ENCODE measurements at regions not wholly inside any gene's neighbourhood (a gene's known extent, or its start where the extent isn't known, plus 50 kb on each side); places are given as distances from the start of the nearest gene placed in this dataset.
A peak's percentile ranks its signal among the peaks of the same experiment; 100 is the strongest.

DNA sequence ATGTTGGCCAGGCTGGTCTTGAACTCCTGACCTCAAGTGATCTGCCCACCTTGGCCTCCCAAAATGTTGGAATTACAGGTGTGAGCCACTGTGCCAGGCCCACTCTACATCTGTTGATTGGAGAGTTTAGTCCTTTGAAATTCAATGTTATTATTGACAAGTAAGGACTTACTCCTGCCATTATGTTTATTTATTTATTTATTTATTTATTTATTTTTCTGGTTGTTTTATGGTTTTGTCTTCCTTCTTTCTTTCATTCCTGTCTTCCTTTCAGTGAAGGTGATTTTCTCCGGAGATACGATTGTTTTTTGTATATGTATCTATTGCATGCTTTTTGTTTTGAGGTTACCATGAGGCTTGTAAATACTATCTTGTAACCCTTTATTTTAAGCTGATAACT lies 602.6 kb downstream of the EPM2A start:
- H3K36me3 Mint-ChIP-seq (ENCODE audit: low read depth, unreplicated experiment) = no peaks in the 10 kb centered on the region
- no peak overlapping the region for H3K4me3 Mint-ChIP-seq (ENCODE audit: unreplicated experiment)
- no peaks in the 10 kb centered on the region for H3K9me3 Mint-ChIP-seq (ENCODE audit: unreplicated experiment)
- TF ChIP-seq, protein P1, sequence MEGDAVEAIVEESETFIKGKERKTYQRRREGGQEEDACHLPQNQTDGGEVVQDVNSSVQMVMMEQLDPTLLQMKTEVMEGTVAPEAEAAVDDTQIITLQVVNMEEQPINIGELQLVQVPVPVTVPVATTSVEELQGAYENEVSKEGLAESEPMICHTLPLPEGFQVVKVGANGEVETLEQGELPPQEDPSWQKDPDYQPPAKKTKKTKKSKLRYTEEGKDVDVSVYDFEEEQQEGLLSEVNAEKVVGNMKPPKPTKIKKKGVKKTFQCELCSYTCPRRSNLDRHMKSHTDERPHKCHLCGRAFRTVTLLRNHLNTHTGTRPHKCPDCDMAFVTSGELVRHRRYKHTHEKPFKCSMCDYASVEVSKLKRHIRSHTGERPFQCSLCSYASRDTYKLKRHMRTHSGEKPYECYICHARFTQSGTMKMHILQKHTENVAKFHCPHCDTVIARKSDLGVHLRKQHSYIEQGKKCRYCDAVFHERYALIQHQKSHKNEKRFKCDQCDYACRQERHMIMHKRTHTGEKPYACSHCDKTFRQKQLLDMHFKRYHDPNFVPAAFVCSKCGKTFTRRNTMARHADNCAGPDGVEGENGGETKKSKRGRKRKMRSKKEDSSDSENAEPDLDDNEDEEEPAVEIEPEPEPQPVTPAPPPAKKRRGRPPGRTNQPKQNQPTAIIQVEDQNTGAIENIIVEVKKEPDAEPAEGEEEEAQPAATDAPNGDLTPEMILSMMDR (IDR thresholded peaks at IDR 0.05; ENCODE audit: unreplicated experiment) = no peak
- no peak overlapping the region for H3K27ac Mint-ChIP-seq (ENCODE audit: unreplicated experiment)
- no peaks in the 10 kb centered on the region for H3K4me1 Mint-ChIP-seq (ENCODE audit: unreplicated experiment)
- DNase-seq (ENCODE audit: low spot score) = no peak
- H3K27me3 Mint-ChIP-seq (ENCODE audit: unreplicated experiment) = no peaks in the 10 kb centered on the region

DNA sequence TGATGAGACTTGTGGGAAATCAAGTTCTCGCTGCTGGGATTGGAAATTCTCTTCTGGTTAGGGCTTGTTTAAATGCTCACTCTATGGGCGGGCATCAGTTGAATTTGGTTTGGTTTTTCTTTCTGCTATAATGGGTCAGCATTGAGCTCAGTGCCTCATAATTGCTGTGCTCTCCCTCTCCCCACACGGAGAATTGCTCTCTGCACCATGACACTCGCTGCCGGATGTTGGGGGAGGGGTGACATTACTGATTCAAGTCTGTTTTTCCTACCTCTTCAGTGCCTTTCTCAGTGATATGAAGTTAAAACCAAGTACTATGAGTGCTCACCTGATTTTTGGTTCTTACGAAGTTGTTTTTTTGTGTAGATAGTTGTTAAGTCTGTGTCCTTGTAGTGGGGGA lies 599.6 kb downstream of the EPM2A start:
- Mint-ChIP-seq H3K4me3 (ENCODE audit: unreplicated experiment) (no peak overlapping the region), H3K36me3 (ENCODE audit: low read depth, unreplicated experiment) (no peaks in the 10 kb centered on the region), H3K4me1 (ENCODE audit: unreplicated experiment) (peaks cover 5% of the 10 kb centered on the region), H3K27me3 (ENCODE audit: unreplicated experiment) (peaks cover 3% of the 10 kb centered on the region), H3K9me3 (ENCODE audit: unreplicated experiment) (no peaks in the 10 kb centered on the region), H3K27ac (ENCODE audit: unreplicated experiment) (no peak overlapping the region)
- TF ChIP-seq, protein P1 (IDR thresholded peaks at IDR 0.05; ENCODE audit: unreplicated experiment) = no peak
- no peak for DNase-seq (ENCODE audit: low spot score)

DNA sequence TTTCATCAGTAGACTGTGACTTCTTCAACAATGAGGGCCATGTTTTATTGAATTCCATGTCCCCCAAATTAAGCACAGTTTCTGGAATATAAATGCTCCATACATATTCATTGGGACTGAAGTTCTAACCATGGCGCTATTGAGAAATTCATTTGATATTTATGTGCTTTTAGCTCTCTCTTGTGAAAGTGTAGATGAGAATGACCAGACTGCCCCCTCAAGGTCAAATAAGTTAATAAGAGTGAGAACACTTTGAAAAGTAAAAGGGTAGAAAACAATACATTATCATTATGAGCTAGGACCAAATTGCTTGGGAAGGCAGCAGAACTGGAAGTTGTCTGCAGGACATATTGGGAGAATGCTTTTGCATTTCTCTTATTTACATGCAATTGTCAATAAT lies 597.9 kb downstream of the EPM2A start:
- TF ChIP-seq, protein P1 (IDR thresholded peaks at IDR 0.05; ENCODE audit: unreplicated experiment) = no peak
- no peak overlapping the region for H3K27ac Mint-ChIP-seq (ENCODE audit: unreplicated experiment)
- peaks cover 5% of the 10 kb centered on the region for H3K4me1 Mint-ChIP-seq (ENCODE audit: unreplicated experiment)
- no peaks in the 10 kb centered on the region for H3K36me3 Mint-ChIP-seq (ENCODE audit: low read depth, unreplicated experiment)
- DNase-seq (ENCODE audit: low spot score) = no peak
- H3K9me3 Mint-ChIP-seq (ENCODE audit: unreplicated experiment) = no peaks in the 10 kb centered on the region
- H3K27me3 Mint-ChIP-seq (ENCODE audit: unreplicated experiment) = peaks cover 3% of the 10 kb centered on the region
- H3K4me3 Mint-ChIP-seq (ENCODE audit: unreplicated experiment) = no peak overlapping the region

DNA sequence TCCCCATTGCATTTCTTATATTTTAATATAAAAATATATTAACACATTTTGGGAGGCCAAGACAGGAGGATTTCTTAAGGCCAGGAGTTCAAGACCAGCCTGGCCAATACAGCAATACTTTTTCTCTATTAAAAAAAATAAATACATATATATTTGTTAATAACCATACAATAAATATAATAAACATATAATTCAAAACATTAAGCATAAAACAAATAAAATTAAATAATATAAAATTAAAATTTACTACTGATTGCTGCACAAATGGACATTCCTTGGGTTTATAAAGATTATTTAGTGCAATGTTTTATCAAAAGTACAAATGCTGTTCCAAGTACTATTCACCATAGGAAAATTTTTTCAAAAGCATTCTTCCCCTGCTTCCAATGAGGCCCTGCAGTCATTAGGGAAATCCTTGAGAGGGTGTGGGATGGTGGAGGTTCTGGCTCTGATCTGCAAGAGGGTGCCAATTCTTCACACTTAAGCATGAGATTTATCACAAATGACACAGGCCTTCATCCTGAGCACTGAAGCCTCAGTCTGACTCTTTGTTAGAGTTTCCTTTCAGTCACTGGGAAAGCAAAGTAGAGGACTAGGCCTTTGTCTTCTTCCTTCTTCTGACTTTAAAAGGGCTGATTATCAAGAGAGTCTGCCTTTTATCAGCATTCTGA lies 596.7 kb downstream of the EPM2A start:
- Mint-ChIP-seq H3K4me3 (ENCODE audit: unreplicated experiment) (no peak overlapping the region), H3K27me3 (ENCODE audit: unreplicated experiment) (peaks cover 3% of the 10 kb centered on the region), H3K27ac (ENCODE audit: unreplicated experiment) (peak overlapping the region; percentile 72), H3K9me3 (ENCODE audit: unreplicated experiment) (no peaks in the 10 kb centered on the region), H3K4me1 (ENCODE audit: unreplicated experiment) (peaks cover 5% of the 10 kb centered on the region), H3K36me3 (ENCODE audit: low read depth, unreplicated experiment) (no peaks in the 10 kb centered on the region)
- DNase-seq (ENCODE audit: low spot score) = no peak
- TF ChIP-seq, protein P1 (IDR thresholded peaks at IDR 0.05; ENCODE audit: unreplicated experiment) = no peak

DNA sequence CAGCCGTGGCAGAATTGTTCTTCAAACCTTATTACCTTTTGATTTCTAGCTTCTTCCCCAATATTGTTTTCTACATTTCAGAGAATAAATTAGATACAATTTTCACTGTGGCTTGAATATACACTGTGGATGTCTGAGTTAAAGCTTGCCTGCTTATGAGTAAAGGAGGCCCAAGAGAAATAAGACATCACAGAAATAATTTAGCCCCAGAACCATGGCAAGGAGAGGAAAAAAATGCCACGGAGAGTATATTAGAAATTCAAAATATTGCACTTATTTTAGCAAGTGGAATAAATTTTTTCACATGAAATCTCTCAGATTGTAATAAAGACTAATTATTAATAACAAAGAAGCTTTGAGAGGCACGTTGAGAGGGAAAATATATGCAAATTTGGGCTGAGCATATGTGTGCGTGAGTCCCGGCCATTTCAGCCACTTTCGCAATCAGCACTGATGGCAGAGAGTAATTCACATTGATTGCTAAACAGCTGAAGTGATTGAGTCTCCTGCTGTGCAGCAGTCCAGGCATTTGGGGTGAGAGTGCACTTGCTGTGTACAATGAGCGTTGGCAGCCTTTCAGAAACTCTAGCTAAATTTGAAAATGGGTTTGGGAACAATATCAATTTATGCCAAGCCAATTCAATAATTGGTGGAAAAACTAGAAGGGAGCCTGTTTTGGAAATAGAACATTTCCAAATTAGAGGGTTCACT lies 596.0 kb downstream of the EPM2A start:
- no peaks in the 10 kb centered on the region for H3K36me3 Mint-ChIP-seq (ENCODE audit: low read depth, unreplicated experiment)
- peaks cover 3% of the 10 kb centered on the region for H3K27me3 Mint-ChIP-seq (ENCODE audit: unreplicated experiment)
- H3K27ac Mint-ChIP-seq (ENCODE audit: unreplicated experiment) = peak overlapping the region; percentile 72
- TF ChIP-seq, protein P1 (IDR thresholded peaks at IDR 0.05; ENCODE audit: unreplicated experiment) = no peak
- DNase-seq (ENCODE audit: low spot score) = no peak
- H3K4me3 Mint-ChIP-seq (ENCODE audit: unreplicated experiment) = no peak overlapping the region
- no peaks in the 10 kb centered on the region for H3K9me3 Mint-ChIP-seq (ENCODE audit: unreplicated experiment)
- peaks cover 5% of the 10 kb centered on the region for H3K4me1 Mint-ChIP-seq (ENCODE audit: unreplicated experiment)

Data from endothelial cell (in vitro differentiated cells).